ENCODE measurements at regions not wholly inside any gene's neighbourhood (a gene's known extent, or its start where the extent isn't known, plus 50 kb on each side); places are given as distances from the start of the nearest gene placed in this dataset.
A peak's percentile ranks its signal among the peaks of the same experiment; 100 is the strongest.
"Not testable (repeated sequence)": the region's sequence is repeated elsewhere in the genome, so short reads cannot be mapped to it uniquely, and the experiment has no call there.

DNA sequence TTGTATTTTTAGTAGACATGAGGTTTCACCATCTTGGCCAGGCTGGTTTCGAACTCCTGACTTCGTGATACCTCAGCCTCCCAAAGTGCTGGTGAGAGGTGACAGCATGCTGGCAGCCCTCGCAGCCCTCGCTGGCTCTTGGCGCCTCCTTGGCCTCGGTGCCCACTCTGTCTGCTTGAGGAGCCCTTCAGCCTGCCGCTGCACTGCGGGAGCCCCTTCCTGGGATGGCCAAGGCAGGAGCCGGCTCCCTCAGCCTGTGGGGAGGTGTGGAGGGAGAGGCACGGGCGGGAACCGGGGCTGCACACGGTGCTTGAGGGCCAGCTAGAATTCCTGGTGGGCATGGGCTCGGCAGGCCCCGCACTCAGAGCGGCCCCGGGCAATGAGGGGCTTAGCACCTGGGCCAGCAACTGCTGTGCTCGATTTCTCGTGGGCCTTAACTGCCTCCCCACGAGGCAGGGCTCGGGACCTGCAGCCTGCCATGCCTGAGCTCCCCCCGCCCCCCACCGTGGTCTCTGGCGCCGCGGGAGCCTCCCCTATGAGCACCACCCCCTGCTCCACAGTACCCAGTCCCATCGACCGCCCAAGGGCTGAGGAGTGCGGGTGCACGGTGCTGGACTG lies 96.5 kb upstream of the RHOBTB1 start:
- no peak for DNase-seq

- no peak for DNase-seq
Observed at GRCh38 chr10:61039868-61040267, 95.9 kb upstream of the RHOBTB1 start.

DNA sequence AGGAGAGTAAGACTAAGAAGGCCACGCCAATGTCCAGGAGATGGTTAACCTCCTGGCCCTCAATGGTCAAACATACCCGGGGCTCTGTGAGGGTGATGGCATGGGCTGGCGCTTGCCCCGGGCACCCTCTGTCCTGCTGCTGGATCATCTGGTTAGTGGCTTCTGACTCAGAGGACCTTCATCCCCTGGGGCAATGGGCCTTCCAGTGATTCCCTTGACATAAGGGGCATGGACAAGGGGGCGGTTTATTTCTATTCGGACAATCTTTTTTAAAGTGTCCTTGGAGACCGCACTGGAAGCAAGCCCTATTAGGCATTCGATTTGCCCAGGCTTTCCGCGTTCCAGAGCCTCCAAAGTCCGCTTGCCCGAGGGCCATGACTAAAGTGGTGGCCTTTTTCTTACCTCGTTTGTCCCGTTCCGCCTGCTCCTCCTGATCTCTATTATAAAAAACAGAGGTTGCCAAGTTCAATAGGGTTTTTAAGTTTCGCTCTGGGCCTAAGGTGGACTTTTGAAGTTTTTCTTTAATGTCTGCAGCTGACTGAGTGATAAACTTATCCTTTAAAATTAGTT lies 93.4 kb upstream of the RHOBTB1 start:
- not testable (repeated sequence) for DNase-seq

GRCh38 chr10:61036148-61036547 lies 92.2 kb upstream of the RHOBTB1 start:
- DNase-seq, result not testable (repeated sequence)

GRCh38 chr10:61031341-61031740 lies 87.4 kb upstream of the RHOBTB1 start:
- no peak for DNase-seq

DNA sequence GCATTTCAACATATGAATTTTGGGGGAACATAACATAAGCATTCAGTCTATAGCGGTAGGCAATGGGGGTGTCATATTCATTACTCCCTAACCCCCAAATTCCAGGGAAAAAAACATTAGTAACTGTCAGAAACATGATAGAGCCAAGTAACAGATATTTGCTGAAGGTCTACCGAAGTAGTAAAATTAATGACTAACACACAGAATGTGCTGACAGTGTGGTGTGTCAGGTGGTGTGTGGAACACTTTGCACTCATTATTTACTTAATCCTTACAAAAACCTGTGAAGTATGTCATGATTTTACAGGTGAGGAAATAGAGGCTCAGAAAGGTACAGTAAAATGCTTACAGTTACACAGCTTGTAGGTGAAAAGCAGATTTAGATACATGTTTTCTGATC lies 85.4 kb upstream of the RHOBTB1 start:
- no peak for DNase-seq

GRCh38 chr10:61028861-61029361 lies 84.9 kb upstream of the RHOBTB1 start:
- DNase-seq, result no peak

DNA sequence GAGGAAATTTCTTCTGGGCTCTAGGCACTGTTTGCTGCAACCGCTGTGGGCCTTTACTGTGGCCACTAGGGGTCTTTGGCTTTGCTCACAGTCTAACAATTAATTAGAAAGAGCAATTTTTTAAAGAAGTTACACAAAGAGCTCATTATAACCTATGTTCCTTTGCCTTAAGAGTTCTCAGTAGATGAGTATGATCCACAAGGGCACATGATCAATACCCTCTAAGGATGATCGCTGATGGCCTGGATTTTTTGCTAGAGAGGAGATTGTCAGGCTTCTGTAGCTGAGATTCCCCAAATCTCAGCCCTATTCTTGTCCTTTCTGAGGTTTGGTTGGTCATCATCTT lies 80.8 kb upstream of the RHOBTB1 start:
- peak; percentile 37 for DNase-seq

GRCh38 chr10:61024151-61024855 lies 80.3 kb upstream of the RHOBTB1 start:
- DNase-seq, result no peak

DNA sequence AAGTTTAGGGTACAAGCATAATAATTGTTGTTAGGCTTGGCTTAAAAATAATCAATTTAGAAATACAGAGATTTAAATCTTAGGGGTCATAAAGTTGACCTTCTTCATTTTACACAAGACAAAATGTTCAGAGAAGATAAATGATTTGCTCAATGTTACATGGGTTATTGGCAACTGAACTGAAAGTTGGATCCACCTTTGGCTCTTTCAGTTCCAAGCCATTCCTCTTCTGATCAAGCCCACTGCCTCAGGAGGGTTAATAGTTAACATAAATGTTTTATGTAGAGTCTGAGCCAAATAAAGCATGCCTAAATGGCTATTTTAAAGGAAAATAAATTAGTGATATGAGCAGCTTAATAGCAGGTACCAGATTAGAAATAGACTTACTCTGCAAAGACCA lies 79.1 kb upstream of the RHOBTB1 start:
- no peak for DNase-seq

DNA sequence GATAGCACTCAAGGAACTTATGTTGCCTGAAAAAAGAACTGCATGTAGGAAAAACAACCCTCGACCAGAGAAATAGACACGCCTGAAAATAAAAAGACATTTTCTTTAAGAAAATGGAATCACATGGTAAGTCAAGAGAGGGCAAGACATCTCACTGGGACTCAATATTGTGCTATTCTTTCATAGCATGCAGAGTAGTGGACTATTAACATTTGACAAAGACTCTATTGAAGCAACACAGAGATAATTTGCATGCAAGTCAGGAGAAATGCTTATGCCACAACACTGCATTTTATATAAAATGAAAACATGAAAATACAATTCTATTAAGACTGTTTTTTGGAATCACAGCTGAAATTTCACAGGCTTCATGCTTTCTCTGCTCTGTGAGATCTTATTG lies 77.9 kb upstream of the RHOBTB1 start:
- no peak for DNase-seq

GRCh38 chr10:61020420-61021158 lies 76.6 kb upstream of the RHOBTB1 start:
- no peak for DNase-seq

GRCh38 chr10:61018146-61018545 lies 74.2 kb upstream of the RHOBTB1 start:
- DNase-seq, result no peak

DNA sequence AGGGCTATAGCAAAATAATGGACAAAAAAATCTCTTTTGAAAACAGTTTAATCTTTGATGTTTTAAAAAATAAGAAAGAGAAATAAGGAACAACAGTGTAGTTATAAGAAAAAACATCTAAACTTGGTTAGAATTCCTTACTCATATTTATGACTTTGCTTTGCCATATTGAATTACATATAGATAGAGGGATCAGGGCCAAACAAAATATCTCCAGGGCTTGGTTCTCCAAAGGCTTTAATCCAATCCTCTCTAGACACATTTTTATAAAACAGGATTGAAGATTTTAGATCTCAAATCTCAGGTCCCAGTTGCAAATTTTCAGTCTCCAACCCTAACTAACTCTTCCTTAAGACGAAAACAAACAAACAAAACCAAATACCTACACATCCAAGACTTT lies 72.6 kb upstream of the RHOBTB1 start:
- peak; percentile 44 for DNase-seq

- DNase-seq, result no peak
Observed at GRCh38 chr10:61016007-61016406, 72.0 kb upstream of the RHOBTB1 start.

- no peak for DNase-seq
Observed at GRCh38 chr10:61010863-61011262, 66.9 kb upstream of the RHOBTB1 start.

GRCh38 chr10:61003069-61003468 lies 59.1 kb upstream of the RHOBTB1 start:
- not testable (repeated sequence) for DNase-seq

DNA sequence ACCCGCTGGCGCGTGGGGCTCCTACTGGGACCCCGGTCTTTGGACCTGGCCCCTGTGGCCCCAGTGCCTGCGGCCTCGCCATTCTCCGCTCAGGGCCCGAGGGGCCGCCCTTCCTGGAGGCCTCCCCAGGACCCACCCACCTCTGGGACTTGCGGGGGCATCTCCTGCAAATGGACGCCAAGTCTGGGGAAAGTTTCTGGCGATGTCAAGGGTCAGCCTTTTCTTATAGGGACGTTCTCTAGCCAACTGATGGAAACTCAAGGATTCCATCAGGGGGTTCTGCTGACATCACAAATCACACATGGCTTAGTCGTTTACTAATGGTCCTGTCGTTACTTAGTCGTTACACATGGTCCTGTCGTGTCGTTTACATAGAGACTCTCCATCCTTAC lies 57.7 kb upstream of the RHOBTB1 start:
- DNase-seq, result no peak

GRCh38 chr10:61000769-61001730 lies 57.1 kb upstream of the RHOBTB1 start:
- DNase-seq, result peak; percentile 22

GRCh38 chr10:60998932-60999331 lies 54.9 kb upstream of the RHOBTB1 start:
- DNase-seq, result no peak

DNA sequence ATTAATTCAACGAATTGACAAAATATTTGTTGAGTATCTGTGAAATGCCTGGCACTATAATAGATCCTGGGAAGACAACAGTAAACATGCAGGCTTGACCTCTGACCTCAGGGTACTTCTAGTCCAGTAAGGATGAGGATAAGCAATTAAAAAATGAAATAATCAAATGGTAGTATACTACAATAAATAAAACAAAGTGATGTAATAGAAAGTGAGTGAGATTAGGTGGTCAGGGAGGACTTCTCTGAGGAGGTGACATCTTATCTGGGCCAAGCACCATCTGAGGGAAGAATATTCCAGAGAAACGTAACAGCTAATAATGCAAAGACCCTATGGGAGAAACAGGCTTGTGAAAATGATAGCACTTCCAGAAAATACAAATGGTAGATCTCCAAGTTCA lies 50.1 kb upstream of the RHOBTB1 start:
- DNase-seq, result no peak
